ENCODE measurements at regions not wholly inside any gene's neighbourhood (a gene's known extent, or its start where the extent isn't known, plus 50 kb on each side); places are given as distances from the start of the nearest gene placed in this dataset.

DNA sequence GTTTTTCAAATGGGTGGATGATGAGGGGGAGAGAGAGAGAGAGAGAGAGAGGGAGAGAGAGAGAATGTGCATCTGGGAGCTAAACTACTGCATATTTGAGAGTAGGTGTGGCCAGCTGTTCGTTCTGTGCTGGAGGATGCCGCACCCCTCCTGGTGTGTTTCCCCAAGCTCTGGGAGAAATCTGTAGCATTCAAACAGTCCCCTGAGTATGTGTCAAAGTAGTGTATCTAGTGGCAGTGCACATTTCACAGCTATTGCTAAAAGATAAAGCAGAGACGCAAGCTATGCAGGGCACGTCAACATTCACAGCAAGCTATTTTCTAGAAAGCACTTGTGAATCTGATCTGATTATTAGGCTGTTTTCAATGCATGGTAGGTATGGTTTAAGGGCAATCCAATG lies 83.5 kb upstream of the LIMCH1 start:
- Mint-ChIP-seq H3K4me1 (peaks cover 37% of the 10 kb centered on the region), H3K27ac (ENCODE audit: unreplicated experiment) (no peak overlapping the region), H3K9me3 (no peaks in the 10 kb centered on the region), H3K4me3 (no peak overlapping the region), H3K36me3 (ENCODE audit: low read depth) (peaks cover 1% of the 10 kb centered on the region), H3K27me3 (ENCODE audit: low read depth) (peaks cover 3% of the 10 kb centered on the region)
- no peak for DNase-seq (ENCODE audit: low read depth, low spot score)
- TF ChIP-seq, protein P1, sequence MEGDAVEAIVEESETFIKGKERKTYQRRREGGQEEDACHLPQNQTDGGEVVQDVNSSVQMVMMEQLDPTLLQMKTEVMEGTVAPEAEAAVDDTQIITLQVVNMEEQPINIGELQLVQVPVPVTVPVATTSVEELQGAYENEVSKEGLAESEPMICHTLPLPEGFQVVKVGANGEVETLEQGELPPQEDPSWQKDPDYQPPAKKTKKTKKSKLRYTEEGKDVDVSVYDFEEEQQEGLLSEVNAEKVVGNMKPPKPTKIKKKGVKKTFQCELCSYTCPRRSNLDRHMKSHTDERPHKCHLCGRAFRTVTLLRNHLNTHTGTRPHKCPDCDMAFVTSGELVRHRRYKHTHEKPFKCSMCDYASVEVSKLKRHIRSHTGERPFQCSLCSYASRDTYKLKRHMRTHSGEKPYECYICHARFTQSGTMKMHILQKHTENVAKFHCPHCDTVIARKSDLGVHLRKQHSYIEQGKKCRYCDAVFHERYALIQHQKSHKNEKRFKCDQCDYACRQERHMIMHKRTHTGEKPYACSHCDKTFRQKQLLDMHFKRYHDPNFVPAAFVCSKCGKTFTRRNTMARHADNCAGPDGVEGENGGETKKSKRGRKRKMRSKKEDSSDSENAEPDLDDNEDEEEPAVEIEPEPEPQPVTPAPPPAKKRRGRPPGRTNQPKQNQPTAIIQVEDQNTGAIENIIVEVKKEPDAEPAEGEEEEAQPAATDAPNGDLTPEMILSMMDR (conservative IDR thresholded peaks at IDR 0.05), result no peak

DNA sequence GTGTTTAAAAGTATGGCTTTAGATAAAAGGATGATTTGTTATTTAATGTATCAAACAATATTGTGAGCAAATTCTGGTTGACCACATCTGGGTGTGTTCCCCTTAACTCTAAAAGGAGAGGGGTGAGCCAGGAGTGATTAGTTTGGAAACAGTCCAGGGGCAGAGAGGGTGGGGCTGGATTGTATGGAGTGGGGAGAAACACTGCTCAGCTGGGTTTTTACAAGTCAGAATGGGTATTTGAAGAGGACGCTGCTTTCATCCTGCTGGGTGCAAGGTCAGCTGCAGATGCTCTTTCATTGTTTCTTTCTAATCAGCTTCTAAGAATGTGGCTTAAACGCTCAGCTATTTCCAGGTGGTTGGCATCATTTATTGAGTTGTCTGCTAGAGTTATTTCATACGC lies 82.8 kb upstream of the LIMCH1 start:
- H3K27me3 Mint-ChIP-seq (ENCODE audit: low read depth), result peaks cover 3% of the 10 kb centered on the region
- H3K36me3 Mint-ChIP-seq (ENCODE audit: low read depth), result no peaks in the 10 kb centered on the region
- DNase-seq (ENCODE audit: low read depth, low spot score), result no peak
- H3K9me3 Mint-ChIP-seq, result no peaks in the 10 kb centered on the region
- peaks cover 37% of the 10 kb centered on the region for H3K4me1 Mint-ChIP-seq
- no peak overlapping the region for H3K4me3 Mint-ChIP-seq
- H3K27ac Mint-ChIP-seq (ENCODE audit: unreplicated experiment), result no peak overlapping the region
- TF ChIP-seq, protein P1 (conservative IDR thresholded peaks at IDR 0.05), result no peak

DNA sequence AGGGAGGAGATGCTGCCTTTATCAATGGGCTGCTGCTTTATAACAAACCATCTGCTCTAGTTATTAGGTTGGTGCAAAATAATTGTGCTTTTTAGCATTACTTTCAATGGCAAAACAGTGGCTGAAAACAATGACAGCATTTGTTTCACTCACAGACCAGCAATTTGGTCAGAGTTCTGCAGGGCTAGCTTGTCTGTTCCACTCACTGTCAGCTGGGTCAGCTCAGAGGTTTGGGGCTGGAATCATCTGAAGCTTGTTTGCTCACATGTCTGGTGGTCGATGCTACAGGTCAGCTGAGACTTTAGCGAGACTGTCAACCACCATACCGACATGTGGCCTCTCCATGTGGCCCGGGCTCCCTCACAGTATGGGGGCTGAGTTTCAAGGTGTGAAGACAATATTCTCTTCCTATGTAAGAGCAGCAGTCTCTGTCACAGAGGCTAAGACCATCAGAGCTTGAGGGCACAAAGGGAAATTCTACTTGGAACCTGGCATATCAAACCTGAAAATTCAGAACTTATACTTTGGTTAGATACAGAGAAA lies 81.3 kb upstream of the LIMCH1 start:
- Mint-ChIP-seq H3K4me3 (no peak overlapping the region), H3K36me3 (ENCODE audit: low read depth) (no peaks in the 10 kb centered on the region), H3K4me1 (peaks cover 37% of the 10 kb centered on the region), H3K9me3 (no peaks in the 10 kb centered on the region), H3K27ac (ENCODE audit: unreplicated experiment) (no peak overlapping the region), H3K27me3 (ENCODE audit: low read depth) (peaks cover 3% of the 10 kb centered on the region)
- DNase-seq (ENCODE audit: low read depth, low spot score), result no peak
- TF ChIP-seq, protein P1 (conservative IDR thresholded peaks at IDR 0.05), result no peak

DNA sequence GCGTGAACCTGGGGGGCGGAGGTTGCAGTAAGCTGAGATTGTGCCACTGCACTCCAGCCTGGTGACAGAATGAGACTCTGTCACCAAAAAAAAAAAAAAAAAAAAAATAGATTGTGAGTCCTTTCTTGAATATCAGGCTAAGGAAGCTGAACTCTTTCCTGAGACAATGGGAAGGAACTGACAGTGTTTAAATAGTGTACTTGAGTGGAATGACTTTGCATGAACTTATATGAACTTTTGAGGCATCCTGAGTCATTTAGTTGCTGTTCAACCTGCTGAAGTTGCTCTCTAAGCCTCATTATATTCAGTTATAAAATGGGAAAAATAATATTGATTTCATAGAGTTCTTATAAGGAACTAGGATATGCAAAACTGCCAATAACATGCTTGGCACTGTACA lies 79.3 kb upstream of the LIMCH1 start:
- Mint-ChIP-seq H3K4me1 (peaks cover 35% of the 10 kb centered on the region), H3K27me3 (ENCODE audit: low read depth) (peaks cover 3% of the 10 kb centered on the region), H3K9me3 (no peaks in the 10 kb centered on the region), H3K27ac (ENCODE audit: unreplicated experiment) (no peak overlapping the region), H3K4me3 (no peak overlapping the region), H3K36me3 (ENCODE audit: low read depth) (no peaks in the 10 kb centered on the region)
- TF ChIP-seq, protein P1 (conservative IDR thresholded peaks at IDR 0.05), result no peak
- no peak for DNase-seq (ENCODE audit: low read depth, low spot score)

DNA sequence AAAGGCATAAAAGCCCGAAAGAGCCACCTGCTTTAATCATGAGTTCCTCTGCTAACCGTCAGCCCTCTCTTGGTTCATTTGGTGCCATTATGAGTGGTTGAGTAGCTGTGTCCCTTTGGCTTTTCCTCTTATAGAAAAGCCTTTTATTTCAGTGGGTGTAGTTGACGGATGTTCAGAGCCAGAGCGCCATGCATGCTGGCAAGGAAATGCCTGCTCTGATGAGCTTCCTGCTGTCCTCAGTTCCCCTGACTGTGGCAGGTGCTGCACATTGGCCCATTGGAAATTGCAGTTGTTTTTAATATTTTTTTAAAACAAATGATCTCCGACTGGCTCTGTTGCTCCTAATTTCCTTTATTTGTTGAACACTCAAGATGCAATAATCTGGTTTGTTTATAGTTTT lies 77.3 kb upstream of the LIMCH1 start:
- TF ChIP-seq, protein P1 (conservative IDR thresholded peaks at IDR 0.05), result no peak
- DNase-seq (ENCODE audit: low read depth, low spot score), result no peak
- Mint-ChIP-seq H3K27ac (ENCODE audit: unreplicated experiment) (no peak overlapping the region), H3K4me1 (peaks cover 16% of the 10 kb centered on the region), H3K4me3 (no peak overlapping the region), H3K36me3 (ENCODE audit: low read depth) (no peaks in the 10 kb centered on the region), H3K27me3 (ENCODE audit: low read depth) (no peaks in the 10 kb centered on the region), H3K9me3 (no peaks in the 10 kb centered on the region)

Measured in neural crest cell (in vitro differentiated cells).